GM12878 (cell line): ENCODE measurements at regions not wholly inside any gene's neighbourhood (a gene's known extent, or its start where the extent isn't known, plus 50 kb on each side); places are given as distances from the start of the nearest gene placed in this dataset.

Source experiments
- BHLHE40 ChIP-seq, 2 experiments: fragments of 450-650 bp in 1 of 2; IDR thresholded peaks; 2 replicates each; pipeline ENCODE4 v1.6.1; 2011 to 2017; ENCODE audit warnings: low read depth in 2 of 2, borderline replicate concordance in 1 of 2, improper control_type of control experiment in 1 of 2, low read length in 1 of 2, mild to moderate bottlenecking in 1 of 2
- BMI1 ChIP-seq: fragments of 450-650 bp; IDR thresholded peaks from 2 replicates; pipeline ENCODE4 v1.6.1; 2016; ENCODE audit warnings: mild to moderate bottlenecking, moderate library complexity, borderline replicate concordance
- ETV6 ChIP-seq, 2 experiments: fragments of 450-650 bp in 1 of 2; IDR thresholded peaks in 1 of 2; conservative IDR thresholded peaks in 1 of 2; 2 replicates each; pipeline ENCODE4 v1.6.1; 2014; ENCODE audit warnings: antibody characterized with exemption in 1 of 2, borderline replicate concordance in 1 of 2, low read depth in 1 of 2, mild to moderate bottlenecking in 1 of 2, moderate library complexity in 1 of 2
- EZH2 ChIP-seq: IDR thresholded peaks from 2 replicates; pipeline ENCODE4 v1.6.1; 2012; ENCODE audit warnings: low read depth, mild to moderate bottlenecking, control low read depth, inconsistent platforms, low read length, borderline replicate concordance; ENCODE audit not compliant: control insufficient read depth
- PKNOX1 ChIP-seq: fragments of 450-650 bp; IDR thresholded peaks from 2 replicates; pipeline ENCODE4 v1.6.1; 2016; ENCODE audit warnings: mild to moderate bottlenecking
- SMARCA5 ChIP-seq: fragments of 450-650 bp; IDR thresholded peaks from 2 replicates; pipeline ENCODE4 v1.6.1; 2017; ENCODE audit warnings: mild to moderate bottlenecking
- TF ChIP-seq, protein P1 (sequence below): fragments of 450-650 bp; conservative IDR thresholded peaks from 2 replicates; pipeline ENCODE4 v1.6.1; 2017; ENCODE audit warnings: mild to moderate bottlenecking, moderate library complexity
- TF ChIP-seq, protein P2 (sequence below): fragments of 450-650 bp; IDR thresholded peaks from 2 replicates; pipeline ENCODE4 v1.6.1; 2016; ENCODE audit warnings: mild to moderate bottlenecking, moderate library complexity, borderline replicate concordance

DNA sequence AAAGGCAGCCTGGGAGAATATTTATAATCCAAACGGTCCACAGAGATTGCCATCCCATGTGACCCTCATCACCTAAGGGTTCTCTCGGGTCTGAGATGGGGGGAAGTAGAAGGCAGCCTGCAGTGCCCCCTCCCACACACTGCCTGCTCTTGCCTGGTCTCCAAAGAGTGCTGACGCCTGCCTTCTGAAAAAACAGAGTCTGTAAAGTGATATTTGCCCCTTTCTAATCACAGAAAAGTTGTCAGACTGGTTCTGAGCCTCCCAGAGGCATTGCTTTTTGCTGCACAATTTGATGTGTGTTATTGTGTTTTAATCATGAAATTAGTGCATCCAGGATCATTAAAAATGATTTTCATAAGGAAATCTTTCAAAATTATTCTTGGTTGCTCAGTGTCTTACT, 59.2 kb downstream of the TMEM30B start (continued):
- TF ChIP-seq, protein P1, sequence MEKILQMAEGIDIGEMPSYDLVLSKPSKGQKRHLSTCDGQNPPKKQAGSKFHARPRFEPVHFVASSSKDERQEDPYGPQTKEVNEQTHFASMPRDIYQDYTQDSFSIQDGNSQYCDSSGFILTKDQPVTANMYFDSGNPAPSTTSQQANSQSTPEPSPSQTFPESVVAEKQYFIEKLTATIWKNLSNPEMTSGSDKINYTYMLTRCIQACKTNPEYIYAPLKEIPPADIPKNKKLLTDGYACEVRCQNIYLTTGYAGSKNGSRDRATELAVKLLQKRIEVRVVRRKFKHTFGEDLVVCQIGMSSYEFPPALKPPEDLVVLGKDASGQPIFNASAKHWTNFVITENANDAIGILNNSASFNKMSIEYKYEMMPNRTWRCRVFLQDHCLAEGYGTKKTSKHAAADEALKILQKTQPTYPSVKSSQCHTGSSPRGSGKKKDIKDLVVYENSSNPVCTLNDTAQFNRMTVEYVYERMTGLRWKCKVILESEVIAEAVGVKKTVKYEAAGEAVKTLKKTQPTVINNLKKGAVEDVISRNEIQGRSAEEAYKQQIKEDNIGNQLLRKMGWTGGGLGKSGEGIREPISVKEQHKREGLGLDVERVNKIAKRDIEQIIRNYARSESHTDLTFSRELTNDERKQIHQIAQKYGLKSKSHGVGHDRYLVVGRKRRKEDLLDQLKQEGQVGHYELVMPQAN = no peak
- TF ChIP-seq PKNOX1 (no peak), ETV6 (conservative IDR thresholded peaks at IDR 0.05 in 1 of 2, IDR thresholded peaks at IDR 0.05 in 1 of 2; ENCODE audit: borderline replicate concordance in 1 of 2, low read depth in 1 of 2) (no peak), BMI1 (no peak), SMARCA5 (no peak), BHLHE40 (IDR thresholded peaks at IDR 0.05; ENCODE audit: borderline replicate concordance in 1 of 2, low read depth in 2 of 2, low read length in 1 of 2) (no peak), EZH2 (no peak)
- TF ChIP-seq, protein P2, sequence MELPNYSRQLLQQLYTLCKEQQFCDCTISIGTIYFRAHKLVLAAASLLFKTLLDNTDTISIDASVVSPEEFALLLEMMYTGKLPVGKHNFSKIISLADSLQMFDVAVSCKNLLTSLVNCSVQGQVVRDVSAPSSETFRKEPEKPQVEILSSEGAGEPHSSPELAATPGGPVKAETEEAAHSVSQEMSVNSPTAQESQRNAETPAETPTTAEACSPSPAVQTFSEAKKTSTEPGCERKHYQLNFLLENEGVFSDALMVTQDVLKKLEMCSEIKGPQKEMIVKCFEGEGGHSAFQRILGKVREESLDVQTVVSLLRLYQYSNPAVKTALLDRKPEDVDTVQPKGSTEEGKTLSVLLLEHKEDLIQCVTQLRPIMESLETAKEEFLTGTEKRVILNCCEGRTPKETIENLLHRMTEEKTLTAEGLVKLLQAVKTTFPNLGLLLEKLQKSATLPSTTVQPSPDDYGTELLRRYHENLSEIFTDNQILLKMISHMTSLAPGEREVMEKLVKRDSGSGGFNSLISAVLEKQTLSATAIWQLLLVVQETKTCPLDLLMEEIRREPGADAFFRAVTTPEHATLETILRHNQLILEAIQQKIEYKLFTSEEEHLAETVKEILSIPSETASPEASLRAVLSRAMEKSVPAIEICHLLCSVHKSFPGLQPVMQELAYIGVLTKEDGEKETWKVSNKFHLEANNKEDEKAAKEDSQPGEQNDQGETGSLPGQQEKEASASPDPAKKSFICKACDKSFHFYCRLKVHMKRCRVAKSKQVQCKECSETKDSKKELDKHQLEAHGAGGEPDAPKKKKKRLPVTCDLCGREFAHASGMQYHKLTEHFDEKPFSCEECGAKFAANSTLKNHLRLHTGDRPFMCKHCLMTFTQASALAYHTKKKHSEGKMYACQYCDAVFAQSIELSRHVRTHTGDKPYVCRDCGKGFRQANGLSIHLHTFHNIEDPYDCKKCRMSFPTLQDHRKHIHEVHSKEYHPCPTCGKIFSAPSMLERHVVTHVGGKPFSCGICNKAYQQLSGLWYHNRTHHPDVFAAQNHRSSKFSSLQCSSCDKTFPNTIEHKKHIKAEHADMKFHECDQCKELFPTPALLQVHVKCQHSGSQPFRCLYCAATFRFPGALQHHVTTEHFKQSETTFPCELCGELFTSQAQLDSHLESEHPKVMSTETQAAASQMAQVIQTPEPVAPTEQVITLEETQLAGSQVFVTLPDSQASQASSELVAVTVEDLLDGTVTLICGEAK = no peak
